Neural progenitor cell (in vitro differentiated cells): ENCODE measurements at regions not wholly inside any gene's neighbourhood (a gene's known extent, or its start where the extent isn't known, plus 50 kb on each side); places are given as distances from the start of the nearest gene placed in this dataset.

Experiments
- EZH2 ChIP-seq: fragments of 200-600 bp; sonication (generic); IDR thresholded peaks from 2 replicates; pipeline ENCODE4 v1.6.1; 2017; ENCODE audit warnings: antibody characterized with exemption, mild to moderate bottlenecking, moderate library complexity
- EZH2phosphoT487 ChIP-seq: fragments of 200-600 bp; sonication (generic); IDR thresholded peaks from 2 replicates; pipeline ENCODE4 v1.6.1; 2017; ENCODE audit warnings: antibody characterized with exemption
- TF ChIP-seq, protein P1 (sequence below): fragments of 200-600 bp; sonication (generic); IDR thresholded peaks from 2 replicates; pipeline ENCODE4 v1.5.1; 2017; ENCODE audit warnings: antibody characterized with exemption, mild to moderate bottlenecking

DNA sequence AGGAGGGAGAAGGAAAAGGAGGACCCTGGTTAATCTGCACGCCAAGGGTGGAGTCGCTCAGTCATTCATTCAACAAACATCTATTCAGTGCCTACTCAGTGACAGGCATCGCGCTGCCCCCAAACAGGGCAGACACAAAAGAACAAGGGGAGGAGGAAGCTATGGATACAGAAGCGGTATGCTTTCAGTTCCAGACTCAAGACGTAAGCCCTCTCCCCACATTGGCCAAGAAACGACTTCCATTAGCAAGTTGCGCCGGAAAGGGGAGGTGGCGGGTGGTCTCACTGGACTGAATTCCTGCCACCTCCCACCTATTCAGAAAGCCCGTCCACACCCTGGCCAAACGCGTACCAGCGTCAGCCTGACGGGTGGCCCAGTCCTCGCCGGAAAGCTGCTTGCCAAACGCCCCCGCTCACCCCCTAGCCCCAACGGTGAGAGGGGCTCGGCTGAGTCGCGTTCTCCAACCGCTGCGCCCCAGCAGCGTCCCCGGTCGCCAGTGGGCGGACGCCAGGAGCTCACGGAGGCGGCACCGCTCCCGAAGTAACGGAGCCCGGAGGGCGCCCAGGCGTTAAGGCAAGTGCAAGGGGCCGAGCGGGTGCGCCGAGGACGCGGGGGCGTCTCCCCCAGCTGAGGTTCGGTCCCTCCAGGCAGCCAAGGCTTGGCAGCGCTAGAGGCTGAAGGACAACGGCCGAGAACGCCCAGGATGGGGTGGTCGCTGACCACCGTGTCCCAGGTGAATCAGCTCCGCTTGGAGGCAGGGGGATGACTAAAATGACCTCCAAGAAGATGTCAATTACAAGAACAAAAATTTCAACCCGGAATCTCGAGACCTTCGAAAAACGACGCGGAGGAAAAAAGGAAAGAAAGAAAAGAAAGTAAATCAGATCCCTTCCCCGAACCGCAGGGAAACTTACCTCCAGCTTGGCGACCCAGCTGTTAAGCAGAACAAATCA is 470.7 kb downstream of the SOX9 start:
- TF ChIP-seq, protein P1, sequence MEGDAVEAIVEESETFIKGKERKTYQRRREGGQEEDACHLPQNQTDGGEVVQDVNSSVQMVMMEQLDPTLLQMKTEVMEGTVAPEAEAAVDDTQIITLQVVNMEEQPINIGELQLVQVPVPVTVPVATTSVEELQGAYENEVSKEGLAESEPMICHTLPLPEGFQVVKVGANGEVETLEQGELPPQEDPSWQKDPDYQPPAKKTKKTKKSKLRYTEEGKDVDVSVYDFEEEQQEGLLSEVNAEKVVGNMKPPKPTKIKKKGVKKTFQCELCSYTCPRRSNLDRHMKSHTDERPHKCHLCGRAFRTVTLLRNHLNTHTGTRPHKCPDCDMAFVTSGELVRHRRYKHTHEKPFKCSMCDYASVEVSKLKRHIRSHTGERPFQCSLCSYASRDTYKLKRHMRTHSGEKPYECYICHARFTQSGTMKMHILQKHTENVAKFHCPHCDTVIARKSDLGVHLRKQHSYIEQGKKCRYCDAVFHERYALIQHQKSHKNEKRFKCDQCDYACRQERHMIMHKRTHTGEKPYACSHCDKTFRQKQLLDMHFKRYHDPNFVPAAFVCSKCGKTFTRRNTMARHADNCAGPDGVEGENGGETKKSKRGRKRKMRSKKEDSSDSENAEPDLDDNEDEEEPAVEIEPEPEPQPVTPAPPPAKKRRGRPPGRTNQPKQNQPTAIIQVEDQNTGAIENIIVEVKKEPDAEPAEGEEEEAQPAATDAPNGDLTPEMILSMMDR, result no peak
- TF ChIP-seq EZH2 (peak; percentile 71), EZH2phosphoT487 (peak; percentile 13)
